MM.1S (cell line): ENCODE measurements at regions not wholly inside any gene's neighbourhood (a gene's known extent, or its start where the extent isn't known, plus 50 kb on each side); places are given as distances from the start of the nearest gene placed in this dataset.

ENCODE experiments used
- DNase-seq: peaks from one replicate; pipeline ENCODE4 v3.0.0-alpha.2; 2015
- H2AFZ ChIP-seq: fragments of 300-600 bp; sonication (generic); 2 replicates; pipeline ENCODE4 v1.6.0; 2016; ENCODE audit warnings: antibody characterized with exemption, low read length
- H3F3A ChIP-seq: fragments of 300-600 bp; sonication (generic); 2 replicates; pipeline ENCODE4 v1.6.1; 2016; ENCODE audit warnings: mild to moderate bottlenecking, antibody characterized with exemption, low read length, moderate library complexity, mixed read lengths; ENCODE audit not compliant: insufficient read depth
- H3K27ac ChIP-seq: fragments of 300-600 bp; sonication (generic); 2 replicates; pipeline ENCODE4 v1.5.1; 2016; ENCODE audit warnings: mild to moderate bottlenecking, low read length
- H3K27me3 ChIP-seq: fragments of 300-600 bp; sonication (generic); replicated peaks from 2 replicates; pipeline ENCODE4 v1.6.0; 2016; ENCODE audit warnings: low read length; ENCODE audit not compliant: insufficient read depth
- H3K36me3 ChIP-seq: fragments of 300-600 bp; sonication (generic); replicated peaks from 2 replicates; pipeline ENCODE4 v1.6.1; 2016; ENCODE audit warnings: mild to moderate bottlenecking, low read length, mixed read lengths; ENCODE audit not compliant: insufficient read depth
- H3K4me1 ChIP-seq: fragments of 300-600 bp; sonication (generic); 2 replicates; pipeline ENCODE4 v1.6.1; 2016; ENCODE audit warnings: low read length, mixed read lengths
- H3K4me2 ChIP-seq: fragments of 300-600 bp; sonication (generic); 2 replicates; pipeline ENCODE4 v1.6.0; 2016; ENCODE audit warnings: low read depth, low read length
- H3K4me3 ChIP-seq: fragments of 300-600 bp; sonication (generic); 2 replicates; pipeline ENCODE4 v1.5.1; 2016; ENCODE audit warnings: low read length, mixed read lengths
- H3K79me2 ChIP-seq: fragments of 300-600 bp; sonication (generic); 2 replicates; pipeline ENCODE4 v1.6.1; 2016; ENCODE audit warnings: mixed run types, low read length, mixed read lengths
- H3K9ac ChIP-seq: fragments of 300-600 bp; sonication (generic); 2 replicates; pipeline ENCODE4 v1.6.1; 2016; ENCODE audit warnings: low read length, mixed read lengths
- H3K9me2 ChIP-seq: fragments of 300-600 bp; sonication (generic); replicated peaks from 2 replicates; pipeline ENCODE4 v1.6.1; 2016; ENCODE audit warnings: mild to moderate bottlenecking, low read length, mixed read lengths; ENCODE audit not compliant: insufficient read depth
- H3K9me3 ChIP-seq: fragments of 300-600 bp; sonication (generic); replicated peaks from 2 replicates; pipeline ENCODE4 v1.6.1; 2016; ENCODE audit warnings: mild to moderate bottlenecking, low read length, mixed read lengths; ENCODE audit not compliant: insufficient read depth
- H4K20me1 ChIP-seq: fragments of 300-600 bp; sonication (generic); 2 replicates; pipeline ENCODE4 v1.6.1; 2016; ENCODE audit warnings: mild to moderate bottlenecking, low read length, moderate library complexity, mixed read lengths; ENCODE audit not compliant: insufficient read depth
- EZH2 ChIP-seq: fragments of 300-600 bp; sonication (generic); optimal IDR thresholded peaks from 2 replicates; pipeline ENCODE3; 2017; ENCODE audit warnings: low read depth, mild to moderate bottlenecking, antibody characterized with exemption, low read length, mixed read lengths
- EZH2phosphoT487 ChIP-seq: fragments of 300-600 bp; sonication (generic); IDR thresholded peaks from 2 replicates; pipeline ENCODE4 v1.6.1; 2018; ENCODE audit warnings: antibody characterized with exemption, low read length
- TF ChIP-seq, protein P1 (sequence below): fragments of 300-600 bp; sonication (generic); IDR thresholded peaks from 2 replicates; pipeline ENCODE4 v1.5.1; 2016; ENCODE audit warnings: antibody characterized with exemption, low read length, mixed read lengths

GRCh38 chrX:115939070-115939469 lies 231.5 kb upstream of the AGTR2 start:
- H3K4me1 ChIP-seq: peaks cover 31% of the 10 kb centered on the region
- H2AFZ ChIP-seq: no peak overlapping the region
- 0 out of 2 replicates have a peak overlapping the region, but pooled peaks have one; percentile 16 for H3K4me2 ChIP-seq
- no peak for TF ChIP-seq EZH2
- TF ChIP-seq EZH2phosphoT487: no peak
- TF ChIP-seq, protein P1, sequence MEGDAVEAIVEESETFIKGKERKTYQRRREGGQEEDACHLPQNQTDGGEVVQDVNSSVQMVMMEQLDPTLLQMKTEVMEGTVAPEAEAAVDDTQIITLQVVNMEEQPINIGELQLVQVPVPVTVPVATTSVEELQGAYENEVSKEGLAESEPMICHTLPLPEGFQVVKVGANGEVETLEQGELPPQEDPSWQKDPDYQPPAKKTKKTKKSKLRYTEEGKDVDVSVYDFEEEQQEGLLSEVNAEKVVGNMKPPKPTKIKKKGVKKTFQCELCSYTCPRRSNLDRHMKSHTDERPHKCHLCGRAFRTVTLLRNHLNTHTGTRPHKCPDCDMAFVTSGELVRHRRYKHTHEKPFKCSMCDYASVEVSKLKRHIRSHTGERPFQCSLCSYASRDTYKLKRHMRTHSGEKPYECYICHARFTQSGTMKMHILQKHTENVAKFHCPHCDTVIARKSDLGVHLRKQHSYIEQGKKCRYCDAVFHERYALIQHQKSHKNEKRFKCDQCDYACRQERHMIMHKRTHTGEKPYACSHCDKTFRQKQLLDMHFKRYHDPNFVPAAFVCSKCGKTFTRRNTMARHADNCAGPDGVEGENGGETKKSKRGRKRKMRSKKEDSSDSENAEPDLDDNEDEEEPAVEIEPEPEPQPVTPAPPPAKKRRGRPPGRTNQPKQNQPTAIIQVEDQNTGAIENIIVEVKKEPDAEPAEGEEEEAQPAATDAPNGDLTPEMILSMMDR: no peak
- no peaks in the 10 kb centered on the region for H3K9me2 ChIP-seq
- H3K27me3 ChIP-seq: no peaks in the 10 kb centered on the region
- no peak overlapping the region for H3K27ac ChIP-seq
- peak; percentile 46 for DNase-seq
- H3K36me3 ChIP-seq: no peaks in the 10 kb centered on the region
- H3K9ac ChIP-seq: no peak overlapping the region
- H3F3A ChIP-seq: no peaks in the 10 kb centered on the region
- H3K4me3 ChIP-seq: no peak overlapping the region
- H3K9me3 ChIP-seq: no peaks in the 10 kb centered on the region
- no peaks in the 10 kb centered on the region for H4K20me1 ChIP-seq
- H3K79me2 ChIP-seq: no peaks in the 10 kb centered on the region

GRCh38 chrX:115939636-115940160 lies 230.8 kb upstream of the AGTR2 start:
- Histone ChIP-seq H3K4me3 (no peak overlapping the region), H3K9ac (no peak overlapping the region), H3K79me2 (no peaks in the 10 kb centered on the region), H3K9me2 (no peaks in the 10 kb centered on the region), H3K27ac (no peak overlapping the region), H2AFZ (no peak overlapping the region), H3K9me3 (no peaks in the 10 kb centered on the region), H3K27me3 (no peaks in the 10 kb centered on the region), H3K36me3 (no peaks in the 10 kb centered on the region), H3K4me1 (peaks cover 31% of the 10 kb centered on the region), H3K4me2 (no peak overlapping the region), H4K20me1 (no peaks in the 10 kb centered on the region), H3F3A (no peaks in the 10 kb centered on the region)
- no peak for DNase-seq
- TF ChIP-seq EZH2 (no peak), EZH2phosphoT487 (no peak)
- TF ChIP-seq, protein P1: no peak

DNA sequence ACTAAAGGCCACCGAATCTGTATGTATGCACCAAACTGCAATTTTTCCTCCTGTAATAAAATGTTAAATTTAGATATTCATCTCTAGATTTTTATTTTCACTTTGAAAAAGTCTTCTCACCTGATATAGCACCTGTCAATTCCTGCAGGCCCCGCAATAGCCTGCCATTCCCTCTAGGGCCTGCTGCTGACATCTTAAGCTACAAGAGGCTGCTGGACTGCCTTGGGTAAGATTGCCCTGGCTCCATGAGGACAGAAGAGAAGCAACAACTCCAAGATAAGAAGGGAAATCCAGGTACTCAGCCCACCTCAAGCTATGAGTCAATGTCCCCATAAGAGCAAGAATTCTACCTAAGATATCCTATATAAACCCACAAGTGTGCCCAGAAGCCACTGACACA lies 230.2 kb upstream of the AGTR2 start:
- H3K36me3 ChIP-seq: no peaks in the 10 kb centered on the region
- no peaks in the 10 kb centered on the region for H3K27me3 ChIP-seq
- TF ChIP-seq EZH2phosphoT487: no peak
- TF ChIP-seq, protein P1: no peak; the same call in 1 of the 2 replicates
- no peak for TF ChIP-seq EZH2
- H3K79me2 ChIP-seq: no peaks in the 10 kb centered on the region
- no peak overlapping the region for H2AFZ ChIP-seq
- H3K4me3 ChIP-seq: no peak overlapping the region
- H3F3A ChIP-seq: no peaks in the 10 kb centered on the region
- no peaks in the 10 kb centered on the region for H3K9me3 ChIP-seq
- peak; percentile 33 for DNase-seq
- H3K27ac ChIP-seq: no peak overlapping the region
- H3K9me2 ChIP-seq: no peaks in the 10 kb centered on the region
- peaks cover 31% of the 10 kb centered on the region for H3K4me1 ChIP-seq
- peak overlapping the region; percentile 19; the same call in 1 of the 2 replicates for H3K4me2 ChIP-seq
- H4K20me1 ChIP-seq: no peaks in the 10 kb centered on the region
- H3K9ac ChIP-seq: no peak overlapping the region
